Vagina (tissue), 2 donors: ENCODE measurements at regions not wholly inside any gene's neighbourhood (a gene's known extent, or its start where the extent isn't known, plus 50 kb on each side); places are given as distances from the start of the nearest gene placed in this dataset.

Source experiments
- CTCF ChIP-seq, 3 experiments: fragments of 450-650 bp in 2 of 3; fragments of 200-600 bp in 1 of 3; sonication (generic) in 1 of 3; IDR thresholded peaks; one replicate each; pipeline ENCODE4 v1.5.1; 2017 to 2019; ENCODE audit warnings: antibody characterized with exemption in 3 of 3, mild to moderate bottlenecking in 2 of 3, moderate library complexity in 2 of 3
- POLR2A ChIP-seq, 2 donors: fragments of 450-650 bp; IDR thresholded peaks; one replicate each; pipeline ENCODE4 v1.6.1; 2017; ENCODE audit warnings: antibody characterized with exemption in 2 of 2, mild to moderate bottlenecking in 2 of 2, moderate library complexity in 2 of 2
- POLR2AphosphoS5 ChIP-seq, 2 donors: sonication (generic); formaldehyde crosslinking; IDR thresholded peaks; one replicate each; pipeline ENCODE4 v1.9.0; 2017; ENCODE audit warnings: antibody characterized with exemption in 2 of 2, mild to moderate bottlenecking in 2 of 2, low read depth in 1 of 2; ENCODE audit not compliant: insufficient read depth in 1 of 2

GRCh38 chr18:68417166-68417799, 297.6 kb downstream of the TMX3 start:
- TF ChIP-seq CTCF (IDR thresholded peaks at IDR 0.05), result no peak
- TF ChIP-seq POLR2A (IDR thresholded peaks at IDR 0.05), result no peak
- TF ChIP-seq POLR2AphosphoS5 (IDR thresholded peaks at IDR 0.05; ENCODE audit: insufficient read depth in 1 of 2, low read depth in 1 of 2), result no peak
